Karpas-422 (cell line): ENCODE measurements at regions not wholly inside any gene's neighbourhood (a gene's known extent, or its start where the extent isn't known, plus 50 kb on each side); places are given as distances from the start of the nearest gene placed in this dataset.
"Not testable (repeated sequence)": the region's sequence is repeated elsewhere in the genome, so short reads cannot be mapped to it uniquely, and the experiment has no call there.

Experiments used
- DNase-seq: peaks from one replicate; pipeline ENCODE4 v3.0.0-alpha.2; 2015
- H2AFZ ChIP-seq: fragments of 200-600 bp; sonication (generic); 2 replicates; pipeline ENCODE4 v1.6.1; 2014; ENCODE audit warnings: antibody characterized with exemption, low read length, mixed read lengths
- H3K27ac ChIP-seq: fragments of 200-600 bp; sonication (generic); 2 replicates; pipeline ENCODE4 v1.5.1; 2014; ENCODE audit warnings: mild to moderate bottlenecking, low read length, moderate library complexity
- H3K27me3 ChIP-seq: fragments of 200-600 bp; sonication (generic); 2 replicates; pipeline ENCODE4 v1.6.1; 2014; ENCODE audit warnings: low read length, mixed read lengths
- H3K36me3 ChIP-seq: fragments of 200-600 bp; sonication (generic); 2 replicates; pipeline ENCODE4 v1.6.1; 2014; ENCODE audit warnings: low read length, mixed read lengths; ENCODE audit not compliant: insufficient read depth
- H3K4me1 ChIP-seq: fragments of 200-600 bp; sonication (generic); 2 replicates; pipeline ENCODE4 v1.6.1; 2014; ENCODE audit warnings: mild to moderate bottlenecking, low read length, mixed read lengths
- H3K4me2 ChIP-seq: fragments of 200-600 bp; sonication (generic); 2 replicates; pipeline ENCODE4 v1.6.1; 2014; ENCODE audit warnings: low read length, low read depth, mild to moderate bottlenecking; ENCODE audit not compliant: poor library complexity, severe bottlenecking
- H3K4me3 ChIP-seq: fragments of 200-600 bp; sonication (generic); 2 replicates; pipeline ENCODE4 v1.5.1; 2014; ENCODE audit warnings: mild to moderate bottlenecking, antibody characterized with exemption, low read length, mixed read lengths
- H3K79me2 ChIP-seq: fragments of 200-600 bp; sonication (generic); 2 replicates; pipeline ENCODE4 v1.6.1; 2014; ENCODE audit warnings: mild to moderate bottlenecking, low read length, mixed read lengths
- H3K9ac ChIP-seq: fragments of 200-600 bp; sonication (generic); 2 replicates; pipeline ENCODE4 v1.6.0; 2014; ENCODE audit warnings: low read length
- H3K9me2 ChIP-seq: fragments of 200-600 bp; sonication (generic), shearing (Covaris generic); replicated peaks from 2 replicates; pipeline ENCODE4 v1.6.0; 2014; ENCODE audit warnings: mild to moderate bottlenecking, low read length, moderate library complexity; ENCODE audit not compliant: insufficient read depth
- H3K9me3 ChIP-seq: fragments of 300-700, 200-600 bp; sonication (generic); 2 replicates; pipeline ENCODE4 v1.6.1; 2014; ENCODE audit warnings: low read length, mixed read lengths
- H4K20me1 ChIP-seq: fragments of 200-600 bp; sonication (generic); 2 replicates; pipeline ENCODE4 v1.6.1; 2014; ENCODE audit warnings: mild to moderate bottlenecking, antibody characterized with exemption, low read length, low read depth; ENCODE audit not compliant: insufficient read depth

GRCh38 chrX:65331371-65331770 lies 203.2 kb downstream of the LAS1L start:
- H3K9me2 ChIP-seq: no peaks in the 10 kb centered on the region
- no peak for DNase-seq
- no peaks in the 10 kb centered on the region for H3K79me2 ChIP-seq
- H2AFZ ChIP-seq: no peak overlapping the region
- no peaks in the 10 kb centered on the region for H4K20me1 ChIP-seq
- no peak overlapping the region for H3K4me2 ChIP-seq
- H3K36me3 ChIP-seq: no peaks in the 10 kb centered on the region
- peaks cover 13% of the 10 kb centered on the region for H3K9me3 ChIP-seq
- H3K9ac ChIP-seq: no peak overlapping the region
- no peaks in the 10 kb centered on the region for H3K4me1 ChIP-seq
- H3K4me3 ChIP-seq: no peak overlapping the region
- no peaks in the 10 kb centered on the region for H3K27me3 ChIP-seq
- no peak overlapping the region for H3K27ac ChIP-seq

GRCh38 chrX:65300104-65300809 lies 234.3 kb downstream of the LAS1L start:
- H3K36me3 ChIP-seq: no peaks in the 10 kb centered on the region
- no peak overlapping the region for H3K27ac ChIP-seq
- no peak overlapping the region for H3K4me3 ChIP-seq
- no peak overlapping the region for H2AFZ ChIP-seq
- H3K27me3 ChIP-seq: no peaks in the 10 kb centered on the region
- no peaks in the 10 kb centered on the region for H4K20me1 ChIP-seq
- DNase-seq: no peak
- H3K9me3 ChIP-seq: peaks cover 12% of the 10 kb centered on the region
- no peak overlapping the region for H3K4me2 ChIP-seq
- H3K4me1 ChIP-seq: no peaks in the 10 kb centered on the region
- H3K9me2 ChIP-seq: no peaks in the 10 kb centered on the region
- H3K9ac ChIP-seq: no peak overlapping the region
- no peaks in the 10 kb centered on the region for H3K79me2 ChIP-seq

GRCh38 chrX:65282905-65283304 lies 251.7 kb downstream of the LAS1L start:
- not testable (repeated sequence) for H3K27ac ChIP-seq, DNase-seq, H3K9ac ChIP-seq, H3K27me3 ChIP-seq, H3K4me1 ChIP-seq, H4K20me1 ChIP-seq, H3K4me2 ChIP-seq, H3K4me3 ChIP-seq, H2AFZ ChIP-seq, H3K79me2 ChIP-seq, H3K9me2 ChIP-seq, H3K36me3 ChIP-seq
- peaks cover 26% of the 10 kb centered on the region for H3K9me3 ChIP-seq

GRCh38 chrX:65273152-65273551 lies 261.4 kb downstream of the LAS1L start:
- Histone ChIP-seq H4K20me1 (no peaks in the 10 kb centered on the region), H3K4me2 (no peak overlapping the region), H3K36me3 (no peaks in the 10 kb centered on the region), H3K79me2 (no peaks in the 10 kb centered on the region), H3K9me2 (no peaks in the 10 kb centered on the region), H3K4me1 (no peaks in the 10 kb centered on the region), H3K27me3 (no peaks in the 10 kb centered on the region), H3K9me3 (peaks cover 36% of the 10 kb centered on the region), H3K4me3 (no peak overlapping the region), H3K27ac (no peak overlapping the region), H3K9ac (no peak overlapping the region), H2AFZ (no peak overlapping the region)
- DNase-seq: no peak

GRCh38 chrX:65266482-65266881 lies 268.1 kb downstream of the LAS1L start:
- no peaks in the 10 kb centered on the region for H3K79me2 ChIP-seq
- no peak overlapping the region for H3K27ac ChIP-seq
- H3K9ac ChIP-seq: no peak overlapping the region
- H3K36me3 ChIP-seq: no peaks in the 10 kb centered on the region
- DNase-seq: no peak
- peaks cover 24% of the 10 kb centered on the region for H3K9me3 ChIP-seq
- no peaks in the 10 kb centered on the region for H3K27me3 ChIP-seq
- no peak overlapping the region for H3K4me3 ChIP-seq
- no peaks in the 10 kb centered on the region for H3K4me1 ChIP-seq
- no peaks in the 10 kb centered on the region for H3K9me2 ChIP-seq
- no peak overlapping the region for H3K4me2 ChIP-seq
- H4K20me1 ChIP-seq: no peaks in the 10 kb centered on the region
- H2AFZ ChIP-seq: no peak overlapping the region

GRCh38 chrX:65253817-65254216 lies 277.6 kb upstream of the ZC4H2 start:
- Histone ChIP-seq H3K4me3 (no peak overlapping the region), H3K79me2 (no peaks in the 10 kb centered on the region), H3K9me2 (no peaks in the 10 kb centered on the region), H3K4me1 (no peaks in the 10 kb centered on the region), H3K27me3 (no peaks in the 10 kb centered on the region), H3K36me3 (no peaks in the 10 kb centered on the region), H3K4me2 (no peak overlapping the region), H2AFZ (no peak overlapping the region), H3K27ac (no peak overlapping the region), H3K9me3 (peaks cover 35% of the 10 kb centered on the region), H3K9ac (no peak overlapping the region), H4K20me1 (no peaks in the 10 kb centered on the region)
- DNase-seq: no peak

GRCh38 chrX:65241059-65241721 lies 264.9 kb upstream of the ZC4H2 start:
- Histone ChIP-seq H3K79me2 (no peaks in the 10 kb centered on the region), H2AFZ (no peak overlapping the region), H3K27ac (no peak overlapping the region), H3K4me1 (no peaks in the 10 kb centered on the region), H3K9ac (no peak overlapping the region), H3K27me3 (no peaks in the 10 kb centered on the region), H3K4me3 (no peak overlapping the region), H3K9me3 (peaks cover 39% of the 10 kb centered on the region), H3K4me2 (no peak overlapping the region), H4K20me1 (no peaks in the 10 kb centered on the region), H3K36me3 (no peaks in the 10 kb centered on the region), H3K9me2 (no peaks in the 10 kb centered on the region)
- no peak for DNase-seq

GRCh38 chrX:65203545-65203944 lies 227.3 kb upstream of the ZC4H2 start:
- no peak overlapping the region for H3K4me2 ChIP-seq

More at GRCh38 chrX:65203545-65203944, 227.3 kb upstream of the ZC4H2 start:
- DNase-seq: no peak
- H4K20me1 ChIP-seq: no peaks in the 10 kb centered on the region
- no peak overlapping the region for H3K4me3 ChIP-seq
- no peaks in the 10 kb centered on the region for H3K9me2 ChIP-seq
- H3K9ac ChIP-seq: no peak overlapping the region
- no peaks in the 10 kb centered on the region for H3K36me3 ChIP-seq
- H2AFZ ChIP-seq: no peak overlapping the region
- H3K27ac ChIP-seq: no peak overlapping the region
- no peaks in the 10 kb centered on the region for H3K27me3 ChIP-seq
- no peaks in the 10 kb centered on the region for H3K79me2 ChIP-seq
- peaks cover 20% of the 10 kb centered on the region for H3K9me3 ChIP-seq
- H3K4me1 ChIP-seq: no peaks in the 10 kb centered on the region
